A549 (cell line): ENCODE measurements at regions not wholly inside any gene's neighbourhood (a gene's known extent, or its start where the extent isn't known, plus 50 kb on each side); places are given as distances from the start of the nearest gene placed in this dataset.

Experiments
- ATAC-seq, 2 experiments: fragments of 200-7000 bp in 1 of 2; fragments of >200 bp in 1 of 2; cut with Nextera tagmentation in 1 of 2; cut with Tn5 transposase in 1 of 2; 3 replicates each; pipeline versions ENCODE4 v1.8.0 to v1.9.1; 2018 to 2020; ENCODE audit warnings: mild to moderate bottlenecking in 1 of 2, moderate library complexity in 1 of 2
- CTCF ChIA-PET: fragments of 300-600 bp; sonication (Branson Sonifier 250); formaldehyde crosslinking; extraction: SDS; loops from one replicate; lab custom pipeline; 2021; ENCODE audit warnings: antibody characterized with exemption, inconsistent platforms; lab: Yijun Ruan, JAX
- POLR2A ChIA-PET: fragments of 350-600 bp; formaldehyde crosslinking; extraction: SDS; loops from one replicate; lab custom pipeline; 2021; ENCODE audit warnings: antibody characterized with exemption, inconsistent platforms; lab: Yijun Ruan, JAX
- DNase-seq, 2 experiments: peaks; one replicate each; pipeline versions ENCODE4 v3.0.0 to v3.0.0-alpha.2; 2011 to 2016; ENCODE audit warnings: low read depth in 1 of 2, low spot score in 1 of 2
- FAIRE-seq: peaks from 2 replicates; lab custom pipeline; 2011; peaks lifted over from hg19 to GRCh38; lab: Jason Lieb, UNC
- H3K27ac ChIP-seq, 2 experiments: fragments of >200 bp; sonication (Bioruptor Twin); formaldehyde crosslinking; 3 replicates each; pipeline ENCODE4 v1.5.1; 2016 to 2017
- H3K4me1 ChIP-seq: fragments of >200 bp; sonication (Bioruptor Twin); formaldehyde crosslinking; 3 replicates; pipeline ENCODE4 v1.6.1; 2016
- H3K4me2 ChIP-seq: fragments of >200 bp; sonication (Bioruptor Twin); formaldehyde crosslinking; 3 replicates; pipeline ENCODE4 v1.6.1; 2016
- H3K4me3 ChIP-seq: fragments of >200 bp; sonication (Bioruptor Twin); formaldehyde crosslinking; 3 replicates; pipeline ENCODE4 v1.5.1; 2016
- H3K9me3 ChIP-seq: fragments of >200 bp; sonication (Bioruptor Twin); formaldehyde crosslinking; 3 replicates; pipeline ENCODE4 v1.6.1; 2016
- ATOH8 ChIP-seq: fragments of 250-450 bp; sonication (Bioruptor Pico); IDR thresholded peaks from 2 replicates; pipeline ENCODE4 v1.5.0; 2020; ENCODE audit warnings: low read depth, mild to moderate bottlenecking, moderate library complexity
- BHLHE40 ChIP-seq: IDR thresholded peaks from 2 replicates; pipeline ENCODE4 v1.6.1; 2012; ENCODE audit warnings: low read depth, low read length, inconsistent platforms
- CBX8 ChIP-seq: fragments of 200-600 bp; sonication (generic); IDR thresholded peaks from 2 replicates; pipeline ENCODE4 v1.6.1; 2016
- CHD2 ChIP-seq: fragments of 150-350 bp; IDR thresholded peaks from 2 replicates; pipeline ENCODE4 v1.6.1; 2014; ENCODE audit warnings: low read length; ENCODE audit not compliant: partially characterized antibody
- CHD4 ChIP-seq: fragments of 200-600 bp; sonication (generic); IDR thresholded peaks from 2 replicates; pipeline ENCODE4 v1.6.1; 2016; ENCODE audit warnings: antibody characterized with exemption, mild to moderate bottlenecking, borderline replicate concordance
- CTCF ChIP-seq: fragments of >200 bp; sonication (Bioruptor Twin); formaldehyde crosslinking; IDR thresholded peaks from 3 replicates; pipeline ENCODE4 v1.5.1; 2016
- ELK1 ChIP-seq: fragments of 150-350 bp; IDR thresholded peaks from 2 replicates; pipeline ENCODE4 v1.6.1; 2014; ENCODE audit warnings: low read depth, mild to moderate bottlenecking, low read length
- EP300 ChIP-seq, 2 experiments: fragments of >200 bp; sonication (Bioruptor Twin); formaldehyde crosslinking; IDR thresholded peaks; 2 replicates in 1 of 2; 3 replicates in 1 of 2; pipeline ENCODE4 v1.6.1; 2016 to 2017
- FOSB ChIP-seq: fragments of 250-450 bp; sonication (Bioruptor Pico); IDR thresholded peaks from 2 replicates; pipeline ENCODE4 v1.5.0; 2020; ENCODE audit warnings: mild to moderate bottlenecking, moderate library complexity
- FOSL2 ChIP-seq, 2 experiments: fragments of 450-650 bp in 1 of 2; fragments of >200 bp in 1 of 2; sonication (Bioruptor Twin) in 1 of 2; formaldehyde crosslinking; IDR thresholded peaks; 2 replicates each; pipeline versions ENCODE4 v1.5.0 to v1.6.1; 2016 to 2020; ENCODE audit warnings: mild to moderate bottlenecking in 1 of 2, moderate library complexity in 1 of 2
- GATA3 ChIP-seq: IDR thresholded peaks from 2 replicates; pipeline ENCODE4 v1.6.1; 2012; ENCODE audit warnings: borderline replicate concordance
- HES2 ChIP-seq: fragments of >200 bp; sonication (Bioruptor Twin); formaldehyde crosslinking; IDR thresholded peaks from 2 replicates; pipeline ENCODE4 v1.6.1; 2016
- HOXA7 ChIP-seq: fragments of 250-450 bp; sonication (Bioruptor Pico); IDR thresholded peaks from 2 replicates; pipeline ENCODE4 v1.5.0; 2020; ENCODE audit warnings: mild to moderate bottlenecking, moderate library complexity
- JUNB ChIP-seq: fragments of >200 bp; sonication (Bioruptor Twin); formaldehyde crosslinking; IDR thresholded peaks from 2 replicates; pipeline ENCODE4 v1.6.1; 2016
- KDM1A ChIP-seq: fragments of 200-600 bp; sonication (generic); IDR thresholded peaks from 2 replicates; pipeline ENCODE4 v1.6.1; 2016; ENCODE audit warnings: low read depth, mild to moderate bottlenecking
- MAFK ChIP-seq: fragments of 450-650 bp; IDR thresholded peaks from 2 replicates; pipeline ENCODE4 v1.6.1; 2014; ENCODE audit not compliant: partially characterized antibody
- MAZ ChIP-seq: fragments of 150-350 bp; IDR thresholded peaks from 2 replicates; pipeline ENCODE4 v1.6.1; 2014; ENCODE audit warnings: antibody characterized with exemption, low read depth, low read length, borderline replicate concordance
- NPAS2 ChIP-seq: fragments of 250-450 bp; sonication (Bioruptor Pico); IDR thresholded peaks from 2 replicates; pipeline ENCODE4 v1.8.0; 2022; ENCODE audit warnings: mild to moderate bottlenecking, moderate library complexity, borderline replicate concordance
- PBX3 ChIP-seq: IDR thresholded peaks from 2 replicates; pipeline ENCODE4 v1.6.1; 2012
- POLR2A ChIP-seq: IDR thresholded peaks from 2 replicates; pipeline ENCODE4 v1.6.1; 2012; ENCODE audit warnings: mild to moderate bottlenecking, low read length
- POLR2AphosphoS2 ChIP-seq: conservative IDR thresholded peaks from 2 replicates; pipeline ENCODE4 v1.6.1; 2012; ENCODE audit warnings: low read length, improper control_type of control experiment, inconsistent platforms
- SREBF2 ChIP-seq: fragments of 450-650 bp; IDR thresholded peaks from 2 replicates; pipeline ENCODE4 v1.6.1; 2014; ENCODE audit warnings: mild to moderate bottlenecking, moderate library complexity
- ZNF302 ChIP-seq: fragments of 250-450 bp; sonication (Bioruptor Pico); IDR thresholded peaks from 2 replicates; pipeline ENCODE4 v1.9.0; 2021; ENCODE audit warnings: inconsistent platforms, mild to moderate bottlenecking, moderate library complexity
- ZSCAN20 ChIP-seq: fragments of 250-450 bp; sonication (Bioruptor Pico); IDR thresholded peaks from 2 replicates; pipeline ENCODE4 v1.8.0; 2022; ENCODE audit warnings: mild to moderate bottlenecking, moderate library complexity
- WGBS: methylation state at CpG from one replicate; pipeline ENCODE4 v1.1.6; 2017; ENCODE audit errors: missing lambda C conversion rate; 5-methylcytosine and 5-hydroxymethylcytosine counted together

- CTCF ChIA-PET = interaction anchor here (1.0 to 1.9 kb wide), 3 partner anchors 8 to 17 kb away, joined by 3 to 4 read pairs (median 3); no protein-coding TSS in a partner anchor
- TF ChIP-seq CTCF = no peak
- no peak for TF ChIP-seq PBX3
- TF ChIP-seq ELK1 = no peak
- TF ChIP-seq GATA3 = no peak
- no peak for TF ChIP-seq SREBF2
- no peak for TF ChIP-seq ATOH8 (CRISPR knock-in tag)
- TF ChIP-seq FOSB = no peak
- TF ChIP-seq, all 56 proteins: peak for 0
- H3K9me3 ChIP-seq = no peaks in the 10 kb centered on the region
- POLR2A ChIA-PET = no interaction called here
- no peak overlapping the region for H3K4me3 ChIP-seq
- H3K4me2 ChIP-seq = no peak overlapping the region
- FAIRE-seq (no peak), ATAC-seq (no peak), DNase-seq (no peak)
- no peak overlapping the region for H3K27ac ChIP-seq
- H3K4me1 ChIP-seq = no peaks in the 10 kb centered on the region
Measured at GRCh38 chr17:33806631-33807030, 448.5 kb upstream of the CCL2 start.

- H3K9me3 ChIP-seq = no peaks in the 10 kb centered on the region
- H3K4me2 ChIP-seq = no peak overlapping the region
- ChIA-PET CTCF (interaction anchor here (0.6 to 1.2 kb wide), 2 partner anchors 16 to 30 kb away, joined by 3 read pairs; no protein-coding TSS in a partner anchor), POLR2A (no interaction called here)
- DNase-seq = no peak
- no peak for ATAC-seq
- no peak overlapping the region for H3K27ac ChIP-seq
- H3K4me1 ChIP-seq = no peaks in the 10 kb centered on the region
- no peak overlapping the region for H3K4me3 ChIP-seq
- FAIRE-seq = no peak
- TF ChIP-seq JUNB (no peak), CBX8 (no peak), CTCF (no peak), EP300 (IDR thresholded peaks at IDR 0.05) (no peak), ZSCAN20 (no peak), HES2 (no peak)
Measured at GRCh38 chr17:33809748-33810147, 445.3 kb upstream of the CCL2 start.

GRCh38 chr17:33811004-33811760 is 443.9 kb upstream of the CCL2 start:
- CTCF ChIA-PET = interaction anchor here (0.8 kb wide), 1 partner anchor 28 kb away, joined by 3 read pairs; no protein-coding TSS in a partner anchor
- DNase-seq = no peak
- Histone ChIP-seq H3K4me3 (no peak overlapping the region), H3K4me2 (no peak overlapping the region), H3K4me1 (no peaks in the 10 kb centered on the region), H3K27ac (no peak overlapping the region), H3K9me3 (no peaks in the 10 kb centered on the region)
- ATAC-seq = no peak
- under 1% methylated on average over 7 of the region's 7 CpGs for WGBS
- no peak for TF ChIP-seq CBX8
- TF ChIP-seq KDM1A = no peak
- no peak for TF ChIP-seq FOSL2 (IDR thresholded peaks at IDR 0.05)
- no peak for TF ChIP-seq FOSL2 (CRISPR knock-in tag; IDR thresholded peaks at IDR 0.05)
- no peak for TF ChIP-seq POLR2A
- TF ChIP-seq CHD4 = no peak
- TF ChIP-seq CHD2 = no peak
- no peak for TF ChIP-seq MAFK
- no peak for TF ChIP-seq MAZ
- no peak for TF ChIP-seq HOXA7
- no peak for TF ChIP-seq NPAS2 (CRISPR knock-in tag)
- no peak for TF ChIP-seq ZNF302 (CRISPR knock-in tag)
- no peak for TF ChIP-seq BHLHE40
- TF ChIP-seq POLR2AphosphoS2 = no peak
- FAIRE-seq = no peak
- POLR2A ChIA-PET = no interaction called here
